Right ventricle myocardium inferior (tissue), 1 donor: ENCODE measurements at regions not wholly inside any gene's neighbourhood (a gene's known extent, or its start where the extent isn't known, plus 50 kb on each side); places are given as distances from the start of the nearest gene placed in this dataset.
A peak's percentile ranks its signal among the peaks of the same experiment; 100 is the strongest.
"Not testable (repeated sequence)": the region's sequence is repeated elsewhere in the genome, so short reads cannot be mapped to it uniquely, and the experiment has no call there.

ENCODE experiments used
- ATAC-seq: fragments of 200-7000 bp; cut with Tn5 transposase; one replicate; pipeline ENCODE4 v1.9.1; 2020; ENCODE audit warnings: mild to moderate bottlenecking, moderate library complexity
- DNase-seq: peaks from one replicate; pipeline ENCODE4 v3.0.0; 2021; ENCODE audit errors: missing footprints
- intact Hi-C: fragments of 100-400 bp; cut with DNase I; formaldehyde crosslinking; loops from one replicate; pipeline ENCODE4 v1.11.0; 2022
- donor health status: DM: no; HTN: yes; CAD: no; lungs with severe emphysema.

GRCh38 chr2:13508671-13509070, 791.9 kb downstream of the TRIB2 start:
- intact Hi-C loops, result no loop called here
- ATAC-seq, result no peak
- no peak for DNase-seq

DNA sequence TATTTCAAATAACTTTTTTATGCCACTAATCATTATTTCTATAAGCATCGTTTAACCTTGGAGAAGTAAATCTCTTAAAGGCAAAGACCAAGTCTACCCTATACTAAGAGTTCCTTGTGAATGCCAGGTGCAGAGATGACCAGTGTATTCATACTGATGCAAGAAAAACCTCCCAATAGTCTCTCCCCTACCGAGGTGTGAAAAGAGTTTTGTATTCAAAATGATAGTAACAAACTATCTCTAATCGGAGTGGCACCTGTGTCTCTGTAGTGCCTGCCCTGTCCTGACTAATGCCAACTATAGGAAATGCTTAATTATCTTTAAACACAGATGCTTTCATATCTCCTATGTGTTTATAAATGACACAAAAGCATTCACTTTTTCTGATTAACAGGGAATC, 798.5 kb downstream of the TRIB2 start:
- ATAC-seq (no peak), DNase-seq (no peak)
- intact Hi-C loops, result no loop called here

DNA sequence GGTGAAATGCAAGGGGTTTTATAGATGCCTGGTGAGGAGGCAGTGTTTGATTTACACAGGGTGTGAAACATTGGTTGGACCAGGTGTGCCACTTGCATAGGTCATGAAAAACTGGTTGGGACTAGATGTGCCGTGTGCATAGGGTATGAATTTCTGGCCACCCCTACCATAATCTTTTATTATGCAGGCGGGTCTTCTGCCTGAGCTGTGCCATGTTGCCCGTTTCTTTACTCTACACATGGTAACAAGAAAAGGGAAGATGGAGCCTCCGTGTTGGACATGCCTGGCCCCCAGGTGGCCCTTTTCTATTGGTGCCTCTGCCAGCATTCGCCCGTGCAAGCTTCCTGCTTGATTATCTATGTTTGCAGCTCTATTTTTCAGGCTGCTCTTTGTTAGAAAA, 805.4 kb downstream of the TRIB2 start:
- no peak for ATAC-seq
- no peak for DNase-seq
- intact Hi-C loops, result no loop called here

DNA sequence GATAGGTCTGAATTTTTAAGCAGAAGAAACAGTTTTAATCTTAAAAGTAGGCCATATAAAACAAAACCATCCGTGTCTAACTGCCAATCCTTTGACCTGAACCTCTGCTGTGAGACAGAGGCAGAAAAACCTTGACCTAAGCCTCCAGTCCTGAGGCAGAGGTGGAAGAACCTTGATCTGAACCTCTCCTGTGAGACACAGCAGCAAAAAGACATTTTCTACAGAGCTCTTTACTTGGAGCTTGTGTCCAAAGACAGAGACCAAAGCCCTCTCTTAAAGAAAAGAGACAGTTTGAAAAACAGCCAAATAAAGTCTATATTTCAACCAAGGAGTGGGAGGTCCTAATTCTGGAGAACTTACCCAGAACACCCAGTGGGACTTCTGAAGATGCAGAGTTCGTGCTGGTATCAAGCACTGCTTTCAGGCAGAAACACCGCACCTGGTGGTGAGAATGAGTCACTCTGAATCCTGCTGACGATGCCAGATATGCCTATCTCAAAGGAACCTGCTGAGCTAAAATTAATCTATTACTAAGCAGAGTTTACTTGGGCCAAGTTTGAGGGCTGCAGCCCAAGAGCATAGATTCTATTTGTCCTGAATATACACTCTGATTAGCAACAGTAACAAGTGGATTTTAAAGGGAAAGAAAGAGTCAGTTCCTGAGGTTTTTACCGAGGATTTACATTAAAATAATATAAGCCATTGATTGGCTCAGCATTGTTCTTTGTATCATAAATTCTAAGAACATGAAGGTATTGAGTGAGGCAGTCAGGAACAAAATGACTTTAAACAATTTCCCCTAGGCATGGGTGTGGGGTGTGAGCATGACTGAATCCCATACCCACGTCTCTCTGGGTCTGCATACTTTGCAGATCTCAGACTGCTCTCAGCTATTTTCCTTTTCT, 806.4 kb downstream of the TRIB2 start:
- ATAC-seq, result peak; percentile 77
- intact Hi-C loops, result no loop called here
- DNase-seq, result no peak

DNA sequence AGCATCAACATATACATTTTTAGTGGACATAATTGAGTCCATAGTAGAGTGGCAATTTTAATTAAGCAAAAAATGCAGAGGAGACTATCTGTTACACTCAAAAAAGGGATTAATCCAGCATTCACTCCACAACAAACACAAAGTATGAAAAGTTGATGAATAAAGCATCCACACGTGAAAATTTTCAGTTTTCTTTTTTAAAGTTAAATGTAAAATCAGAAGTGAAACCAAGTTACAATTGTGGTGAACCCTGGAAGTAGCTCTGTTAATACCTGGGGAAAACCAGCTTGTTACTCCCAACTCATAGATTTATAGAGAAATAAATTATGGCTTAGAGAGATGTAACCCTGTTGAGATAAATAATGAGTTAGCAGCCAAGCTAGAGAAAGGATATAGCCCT, 807.8 kb downstream of the TRIB2 start:
- ATAC-seq (no peak), DNase-seq (no peak)
- intact Hi-C loops, result no loop called here

- intact Hi-C loops, ATAC-seq, DNase-seq: not testable (repeated sequence)
These were observed 815.1 kb downstream of the TRIB2 start for GRCh38 chr2:13531735-13532410.

DNA sequence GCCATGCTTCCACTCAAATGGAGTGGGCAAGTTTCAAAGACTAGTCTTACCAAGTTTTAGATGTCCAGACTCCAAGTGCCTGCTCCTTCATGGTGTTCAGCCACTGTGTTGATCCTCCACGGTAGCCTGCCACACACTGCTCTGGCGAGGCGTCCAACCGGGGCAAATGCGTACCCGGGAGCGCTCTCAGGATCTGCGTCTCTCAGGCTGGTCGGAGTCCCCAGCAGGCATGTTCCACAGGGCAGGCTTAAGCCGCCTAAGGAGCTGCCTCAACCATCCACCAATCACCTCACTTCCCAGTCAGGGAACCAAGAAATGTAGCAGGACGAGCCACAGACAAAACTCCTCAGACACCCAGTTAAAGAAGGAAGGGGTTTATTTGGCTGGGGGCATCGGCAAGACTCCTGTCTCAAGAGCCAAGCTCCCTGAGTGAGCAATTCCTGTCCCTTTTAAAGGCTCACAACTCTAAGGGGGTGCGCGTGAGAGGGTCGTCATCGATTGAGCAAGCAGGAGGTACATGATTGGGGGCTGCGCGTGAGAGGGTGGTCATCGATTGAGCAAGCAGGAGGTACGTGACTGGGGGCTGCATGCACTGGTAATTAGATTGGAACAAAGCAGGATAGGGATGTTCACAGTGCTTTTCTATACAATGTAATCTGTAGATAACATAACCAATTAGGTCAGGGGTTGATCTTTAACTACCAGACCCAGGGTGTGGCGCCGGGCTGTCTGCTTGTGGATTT, 816.2 kb downstream of the TRIB2 start:
- intact Hi-C loops, result not testable (repeated sequence)

GRCh38 chr2:13533524-13533922, 816.8 kb downstream of the TRIB2 start:
- intact Hi-C loops, result no loop called here
- ATAC-seq (no peak), DNase-seq (no peak)

More for the DNA sequence above, 816.2 kb downstream of the TRIB2 start:
- not testable (repeated sequence) for ATAC-seq, DNase-seq

GRCh38 chr2:13536941-13537340, 820.2 kb downstream of the TRIB2 start:
- ATAC-seq (no peak), DNase-seq (no peak)
- intact Hi-C loops, result no loop called here

GRCh38 chr2:13537771-13538349, 821.1 kb downstream of the TRIB2 start:
- intact Hi-C loops, result no loop called here
- ATAC-seq (no peak), DNase-seq (no peak)

- no peak for DNase-seq
- intact Hi-C loops, result no loop called here
- ATAC-seq, result no peak
These were observed 822.6 kb downstream of the TRIB2 start for GRCh38 chr2:13539296-13539695.

DNA sequence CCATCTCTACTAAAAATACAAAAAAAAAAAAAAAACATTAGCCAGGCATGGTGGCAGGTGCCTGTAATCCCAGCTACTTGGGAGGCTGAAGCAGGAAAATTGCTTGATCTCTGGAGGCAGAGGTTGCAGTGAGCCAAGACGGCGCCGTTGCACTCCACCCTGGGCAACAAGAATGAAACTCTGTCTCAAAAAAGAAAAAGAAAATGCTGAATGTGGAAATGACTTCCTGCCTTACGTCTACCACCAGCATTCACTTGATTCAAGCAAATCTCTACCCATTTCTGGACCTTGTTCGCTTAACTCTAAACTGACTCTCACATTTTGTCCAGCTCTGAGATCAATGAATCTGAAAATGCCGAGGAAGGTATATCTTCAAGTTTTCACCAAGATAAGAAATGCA, 825.3 kb downstream of the TRIB2 start:
- DNase-seq (no peak), ATAC-seq (no peak)
- intact Hi-C loops, result no loop called here

DNA sequence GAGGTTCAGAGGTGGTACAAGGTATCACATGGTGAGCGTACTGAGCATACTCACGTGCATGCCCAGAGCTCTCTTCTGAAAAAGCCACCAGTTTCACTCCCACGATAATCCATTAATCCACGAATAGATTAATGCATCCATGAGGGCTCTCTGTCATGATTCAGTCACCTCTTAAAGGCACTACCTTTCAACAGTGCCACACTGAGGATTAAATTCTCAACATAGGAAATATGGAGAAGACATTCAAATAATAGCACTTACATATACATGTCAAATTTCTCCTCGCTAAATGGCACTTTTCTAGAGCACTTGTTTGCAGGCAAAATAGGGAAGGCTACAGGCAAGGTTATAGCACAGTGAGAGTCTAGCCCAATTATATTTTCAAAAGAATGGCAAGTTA, 825.9 kb downstream of the TRIB2 start:
- no peak for DNase-seq
- ATAC-seq, result no peak
- intact Hi-C loops, result no loop called here

DNA sequence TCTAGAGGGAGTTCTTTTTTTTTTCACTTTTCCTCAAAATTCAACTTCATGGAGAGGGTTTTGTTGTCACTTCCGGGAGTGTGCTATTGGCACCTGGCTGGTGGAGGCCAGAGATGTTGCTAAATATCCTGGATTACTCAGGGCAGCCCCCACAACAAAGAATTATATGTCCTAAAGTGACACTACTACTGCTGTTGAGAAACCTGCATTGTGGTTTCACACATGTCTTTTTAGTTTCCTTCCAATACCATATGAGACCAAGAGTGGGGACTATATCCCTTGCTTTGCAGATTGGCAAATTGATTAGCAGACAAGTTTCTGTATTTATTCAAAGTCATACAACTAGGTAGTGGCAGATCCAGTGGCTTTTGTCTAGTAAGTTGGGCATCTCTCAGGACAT, 826.8 kb downstream of the TRIB2 start:
- ATAC-seq, result no peak
- DNase-seq, result no peak
- intact Hi-C loops, result no loop called here

- intact Hi-C loops, result no loop called here
- DNase-seq (no peak), ATAC-seq (no peak)
These were observed 828.6 kb downstream of the TRIB2 start for GRCh38 chr2:13545320-13545719.

GRCh38 chr2:13546131-13546530, 829.4 kb downstream of the TRIB2 start:
- ATAC-seq (no peak), DNase-seq (no peak)
- intact Hi-C loops, result no loop called here

- intact Hi-C loops, result no loop called here
- no peak for ATAC-seq
- DNase-seq, result no peak
These were observed 833.8 kb downstream of the TRIB2 start for GRCh38 chr2:13550285-13551231.

GRCh38 chr2:13558368-13558767, 841.6 kb downstream of the TRIB2 start:
- intact Hi-C loops, result no loop called here
- DNase-seq (no peak), ATAC-seq (no peak)
